Mononuclear cell (primary cell): ENCODE measurements at regions not wholly inside any gene's neighbourhood (a gene's known extent, or its start where the extent isn't known, plus 50 kb on each side); places are given as distances from the start of the nearest gene placed in this dataset.

Source experiments
- H3K27me3 ChIP-seq: 2 replicates; pipeline ENCODE4 v1.6.0; 2011; ENCODE audit warnings: low read length, control low read depth; ENCODE audit not compliant: insufficient read depth
- H3K4me1 ChIP-seq: 2 replicates; pipeline ENCODE4 v1.5.1; 2011; ENCODE audit warnings: mild to moderate bottlenecking, low read length, control low read depth; ENCODE audit not compliant: insufficient read depth
- H3K4me3 ChIP-seq: 2 replicates; pipeline ENCODE4 v1.5.1; 2011; ENCODE audit warnings: mild to moderate bottlenecking, low read length, moderate library complexity
- H3K9me3 ChIP-seq: 2 replicates; pipeline ENCODE4 v1.5.1; 2011; ENCODE audit warnings: low read depth, mild to moderate bottlenecking, control low read depth, low read length

DNA sequence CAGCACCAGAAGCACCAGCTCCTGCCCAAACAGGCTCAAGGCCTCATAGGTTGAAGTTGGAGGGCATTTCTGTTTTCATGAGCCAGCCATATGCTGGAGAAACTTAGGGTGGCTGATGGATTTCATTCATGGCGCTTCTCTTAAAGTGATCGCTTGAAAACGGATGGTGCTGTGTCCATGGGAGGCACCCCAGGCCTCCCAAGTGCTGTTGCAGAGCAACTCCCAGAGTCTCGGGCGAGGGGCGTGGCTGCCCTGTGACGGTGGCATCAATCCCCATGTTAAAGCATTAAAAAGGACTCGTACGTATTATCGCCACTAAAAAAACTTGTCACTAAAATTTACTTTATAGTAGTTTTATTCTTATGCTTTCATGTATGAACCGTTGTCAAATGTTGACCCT is 128.3 kb downstream of the MRPL36 start:
- Histone ChIP-seq H3K9me3 (no peaks in the 10 kb centered on the region), H3K4me3 (no peak overlapping the region), H3K4me1 (no peaks in the 10 kb centered on the region), H3K27me3 (peaks cover 30% of the 10 kb centered on the region)

DNA sequence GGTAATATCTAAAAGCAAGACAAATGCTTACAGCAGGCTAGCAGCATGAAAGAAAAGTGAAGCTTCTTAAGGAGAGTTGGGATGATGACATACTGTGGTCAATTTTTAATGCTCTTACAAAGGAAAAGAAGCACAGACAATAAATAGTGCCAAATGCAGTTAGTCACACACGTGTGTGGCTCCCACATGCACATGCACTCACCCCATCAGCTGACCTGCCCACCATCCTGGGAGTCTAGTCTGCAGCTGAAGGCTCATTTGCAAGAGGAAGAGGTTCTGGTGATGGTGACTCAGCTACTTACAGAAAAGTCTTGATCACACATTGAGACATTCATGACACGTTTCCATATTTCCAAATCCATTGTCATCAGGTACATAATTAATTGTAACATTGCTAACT is 129.3 kb downstream of the MRPL36 start:
- H3K27me3 ChIP-seq = peaks cover 40% of the 10 kb centered on the region
- no peaks in the 10 kb centered on the region for H3K9me3 ChIP-seq
- H3K4me1 ChIP-seq = no peaks in the 10 kb centered on the region
- no peak overlapping the region for H3K4me3 ChIP-seq

DNA sequence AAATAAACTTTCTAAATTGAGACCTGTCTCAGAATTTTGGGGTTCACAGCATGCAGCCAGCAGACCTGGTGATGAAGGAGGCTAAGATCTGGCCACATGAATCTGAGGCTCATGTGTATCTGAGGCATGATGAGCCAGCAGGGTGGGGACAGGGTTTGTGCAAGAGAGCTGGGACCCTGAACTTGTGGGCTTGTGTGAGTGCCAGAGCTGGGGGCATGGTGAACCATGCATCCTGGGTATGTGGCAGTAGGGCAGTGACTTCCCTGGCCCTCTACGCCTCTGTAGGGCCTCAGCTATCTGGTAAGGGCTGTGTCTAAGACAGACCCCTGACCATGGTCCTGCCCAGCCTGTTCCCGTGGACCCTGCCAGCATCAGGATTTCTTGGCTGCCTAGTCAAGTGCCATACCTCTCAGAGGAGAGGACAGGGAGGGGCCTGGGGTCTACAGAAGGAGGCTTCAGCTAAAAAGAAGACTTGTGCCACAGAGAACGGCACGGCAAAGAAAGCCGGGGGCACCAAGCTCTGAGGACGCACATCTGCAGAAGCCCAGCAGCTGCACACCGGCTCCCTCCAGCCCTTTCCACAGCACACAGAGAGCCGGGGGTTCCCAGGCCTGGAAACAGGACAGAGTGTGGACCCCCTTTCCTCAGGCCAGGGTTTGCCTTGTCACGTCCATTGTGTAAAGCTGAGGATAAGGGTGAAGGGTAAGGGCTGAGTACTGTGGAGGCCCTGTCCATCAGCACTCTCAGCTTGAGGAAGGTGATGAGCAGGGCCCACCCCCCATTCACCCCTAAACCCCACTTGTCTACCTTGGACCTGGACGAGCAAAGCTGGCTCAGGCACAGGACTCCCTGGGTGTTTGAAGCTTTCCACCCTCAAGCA is 130.1 kb downstream of the MRPL36 start:
- H3K4me3 ChIP-seq = no peak overlapping the region
- H3K9me3 ChIP-seq = no peaks in the 10 kb centered on the region
- no peaks in the 10 kb centered on the region for H3K4me1 ChIP-seq
- peaks cover 46% of the 10 kb centered on the region for H3K27me3 ChIP-seq

DNA sequence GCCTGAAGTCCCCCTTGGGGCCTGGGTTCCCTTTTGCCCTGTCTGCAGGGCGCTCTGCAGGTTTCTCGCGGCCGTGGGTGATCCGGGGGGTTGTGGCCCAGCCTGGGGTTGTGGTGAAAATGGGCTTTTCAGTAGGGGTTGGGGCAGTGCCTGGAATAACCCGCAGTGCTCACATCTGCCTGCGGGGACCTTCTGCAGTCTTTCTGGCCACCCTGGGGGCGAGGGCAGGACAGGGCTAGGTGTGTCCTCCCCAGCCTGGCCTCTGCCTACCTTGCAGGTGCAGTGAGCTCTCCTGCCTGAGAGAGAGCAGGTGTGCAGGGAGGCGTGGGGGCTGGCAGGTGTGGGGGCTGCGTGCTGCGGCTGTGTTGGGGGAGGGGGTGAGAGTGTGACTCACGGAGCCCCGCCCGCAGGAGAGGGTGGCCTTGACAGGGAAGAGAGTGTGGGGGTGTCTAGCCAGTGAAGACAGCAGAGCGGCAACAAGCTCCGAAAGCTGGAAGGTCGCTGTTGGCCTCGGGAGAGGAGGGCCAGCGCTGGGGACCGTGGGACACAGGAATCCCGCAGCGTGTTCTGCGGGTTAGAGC is 131.4 kb downstream of the MRPL36 start:
- no peaks in the 10 kb centered on the region for H3K4me1 ChIP-seq
- H3K27me3 ChIP-seq = peaks cover 48% of the 10 kb centered on the region
- no peaks in the 10 kb centered on the region for H3K9me3 ChIP-seq
- no peak overlapping the region for H3K4me3 ChIP-seq

DNA sequence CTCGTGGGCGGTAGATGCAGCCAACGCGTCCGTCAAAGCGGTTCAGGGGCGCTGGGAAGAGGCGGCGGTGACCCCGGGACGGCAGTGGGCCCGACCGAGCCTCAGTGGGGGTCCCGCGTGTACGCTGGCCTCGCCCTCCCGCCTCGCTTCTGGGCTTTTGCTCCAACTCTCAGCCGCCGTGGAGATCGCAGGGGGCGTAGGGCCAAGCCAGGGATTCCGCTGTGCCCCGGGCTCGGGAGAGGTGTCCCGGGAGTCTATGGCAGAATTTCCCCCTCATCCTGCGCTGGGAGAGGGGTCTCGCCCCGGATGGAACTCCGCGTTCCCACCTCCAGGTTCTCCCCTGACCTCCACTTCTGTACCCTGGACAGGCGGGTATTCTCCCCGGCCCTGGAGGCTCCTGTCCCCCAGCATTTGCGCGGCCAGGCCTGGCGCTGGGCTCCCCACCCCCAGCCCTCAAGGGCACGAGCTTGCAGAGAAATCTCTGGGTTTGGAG is 131.9 kb downstream of the MRPL36 start:
- no peaks in the 10 kb centered on the region for H3K4me1 ChIP-seq
- H3K27me3 ChIP-seq = peaks cover 42% of the 10 kb centered on the region
- no peak overlapping the region for H3K4me3 ChIP-seq
- H3K9me3 ChIP-seq = no peaks in the 10 kb centered on the region

DNA sequence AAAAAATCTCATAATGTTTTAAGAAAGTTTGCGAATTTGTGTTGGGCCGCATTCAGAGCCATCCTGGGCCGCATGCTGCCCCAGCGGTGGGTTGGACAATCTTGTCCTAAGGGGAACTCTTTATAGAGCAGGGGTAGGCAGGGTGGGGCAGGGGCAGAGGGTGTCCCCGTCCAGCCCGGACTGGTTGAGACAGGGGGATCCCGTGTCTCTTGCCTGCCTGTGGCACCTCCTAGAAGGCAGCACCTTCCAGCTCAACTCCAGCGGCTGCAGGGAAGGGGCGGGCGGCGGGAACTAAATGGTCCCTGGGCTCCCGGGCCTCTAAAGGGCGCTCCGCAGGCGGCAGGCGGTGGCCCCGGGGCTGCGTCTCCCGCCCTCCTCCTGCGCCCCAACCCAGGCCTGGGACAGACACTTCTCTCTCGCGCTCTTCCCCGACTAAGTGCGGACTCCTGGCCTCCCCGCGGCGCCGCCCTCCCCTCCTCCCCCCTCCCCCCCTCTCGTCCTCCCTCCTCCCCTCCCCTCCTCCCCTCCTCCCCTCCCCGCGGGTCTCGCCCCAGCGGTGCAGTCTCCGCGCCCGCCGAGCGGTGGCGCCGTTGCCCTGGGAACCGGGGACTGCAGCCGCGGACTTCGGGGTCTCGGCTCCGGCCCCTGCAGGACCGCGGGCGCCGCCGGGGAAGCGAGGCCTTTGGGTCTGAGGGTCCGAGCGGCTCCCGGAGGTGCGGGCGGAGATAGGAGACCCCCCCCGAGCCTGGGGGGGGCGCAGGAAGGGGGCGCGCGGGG is 132.6 kb downstream of the MRPL36 start:
- Histone ChIP-seq H3K4me1 (no peaks in the 10 kb centered on the region), H3K27me3 (peaks cover 38% of the 10 kb centered on the region), H3K9me3 (no peaks in the 10 kb centered on the region), H3K4me3 (no peak overlapping the region)

DNA sequence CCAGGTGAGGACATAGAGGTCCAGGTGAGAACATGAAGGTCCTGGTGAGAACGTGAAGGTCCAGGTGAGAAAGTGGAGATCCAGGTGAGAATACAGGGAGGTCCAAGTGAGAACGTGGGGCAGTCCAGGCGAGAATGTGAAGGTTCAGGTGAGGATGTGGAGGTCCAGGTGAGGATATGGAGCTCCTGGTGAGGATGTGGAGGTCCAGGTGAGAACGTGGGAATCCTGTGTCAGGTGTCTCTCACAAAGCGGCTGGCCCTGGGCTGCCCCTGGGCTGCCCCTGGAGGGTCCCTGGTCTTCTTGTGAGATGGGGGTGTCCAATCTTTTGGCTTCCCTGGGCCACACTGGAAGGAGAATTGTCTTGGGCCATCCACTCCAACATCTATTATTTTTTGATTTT is 133.4 kb downstream of the MRPL36 start:
- Histone ChIP-seq H3K9me3 (no peaks in the 10 kb centered on the region), H3K27me3 (peaks cover 38% of the 10 kb centered on the region), H3K4me1 (no peaks in the 10 kb centered on the region), H3K4me3 (no peak overlapping the region)

DNA sequence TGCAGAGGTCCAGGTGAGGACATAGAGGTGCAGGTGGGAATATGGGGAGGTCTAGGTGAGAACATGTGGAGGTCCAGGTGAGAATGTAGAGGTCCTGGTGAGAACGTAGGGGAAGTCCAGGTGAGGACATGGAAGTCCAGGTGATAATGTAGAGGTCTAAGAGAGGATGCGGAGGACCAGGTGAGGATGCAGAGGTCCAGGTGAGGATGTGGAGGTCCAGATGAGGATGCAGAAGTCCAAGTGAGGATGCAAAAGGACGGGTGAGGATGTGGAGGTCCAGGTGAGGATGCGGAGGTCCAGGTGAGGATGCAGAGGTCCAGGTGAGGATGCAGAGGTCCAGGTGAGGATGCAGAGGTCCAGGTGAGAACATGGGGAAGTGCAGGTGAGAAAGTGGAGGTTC is 133.8 kb downstream of the MRPL36 start:
- no peaks in the 10 kb centered on the region for H3K9me3 ChIP-seq
- H3K4me3 ChIP-seq = no peak overlapping the region
- H3K4me1 ChIP-seq = no peaks in the 10 kb centered on the region
- H3K27me3 ChIP-seq = peaks cover 38% of the 10 kb centered on the region

DNA sequence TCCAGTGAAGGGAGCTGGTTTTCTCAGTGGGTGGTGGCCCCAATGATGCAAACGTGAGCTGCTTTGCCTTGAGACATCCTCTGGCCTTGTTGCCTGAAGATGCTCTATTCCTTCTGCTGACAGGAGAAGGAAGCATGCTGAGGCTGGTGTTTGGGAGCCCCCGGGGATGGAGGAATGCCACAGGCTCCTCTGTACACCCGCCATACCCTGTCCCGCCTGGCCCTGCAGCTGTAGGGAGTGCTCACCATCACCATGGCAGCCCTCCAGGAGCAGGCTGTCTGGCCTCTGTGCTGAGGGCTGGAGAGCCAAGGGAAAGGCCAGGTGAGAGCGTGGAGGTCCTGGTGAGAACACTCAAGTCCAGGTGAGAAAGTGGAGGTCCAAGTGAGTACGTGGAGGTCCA is 134.4 kb downstream of the MRPL36 start:
- Histone ChIP-seq H3K4me1 (no peaks in the 10 kb centered on the region), H3K27me3 (peaks cover 38% of the 10 kb centered on the region), H3K9me3 (no peaks in the 10 kb centered on the region), H3K4me3 (no peak overlapping the region)

DNA sequence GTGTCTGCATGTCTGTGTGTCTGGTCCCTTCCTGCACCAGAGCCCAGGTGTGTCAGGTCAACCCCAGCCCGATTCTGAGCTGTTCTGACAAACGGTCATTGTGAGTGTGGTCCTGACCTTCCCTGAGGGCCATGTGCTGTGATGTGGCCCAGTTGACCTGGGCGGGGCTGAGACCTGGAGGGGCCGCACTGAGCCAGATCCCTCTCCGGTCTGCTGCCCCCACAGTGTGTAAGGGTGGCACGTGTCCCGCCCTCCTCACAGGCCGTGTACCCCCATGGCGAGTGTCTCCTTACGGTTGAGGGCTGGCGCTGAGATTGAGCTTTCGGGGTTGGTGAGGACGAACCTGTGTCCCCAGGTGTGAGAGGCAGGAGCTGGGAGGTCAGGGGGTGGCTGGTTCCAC is 136.5 kb downstream of the MRPL36 start:
- Histone ChIP-seq H3K4me3 (no peak overlapping the region), H3K27me3 (peaks cover 32% of the 10 kb centered on the region), H3K9me3 (no peaks in the 10 kb centered on the region), H3K4me1 (no peaks in the 10 kb centered on the region)

DNA sequence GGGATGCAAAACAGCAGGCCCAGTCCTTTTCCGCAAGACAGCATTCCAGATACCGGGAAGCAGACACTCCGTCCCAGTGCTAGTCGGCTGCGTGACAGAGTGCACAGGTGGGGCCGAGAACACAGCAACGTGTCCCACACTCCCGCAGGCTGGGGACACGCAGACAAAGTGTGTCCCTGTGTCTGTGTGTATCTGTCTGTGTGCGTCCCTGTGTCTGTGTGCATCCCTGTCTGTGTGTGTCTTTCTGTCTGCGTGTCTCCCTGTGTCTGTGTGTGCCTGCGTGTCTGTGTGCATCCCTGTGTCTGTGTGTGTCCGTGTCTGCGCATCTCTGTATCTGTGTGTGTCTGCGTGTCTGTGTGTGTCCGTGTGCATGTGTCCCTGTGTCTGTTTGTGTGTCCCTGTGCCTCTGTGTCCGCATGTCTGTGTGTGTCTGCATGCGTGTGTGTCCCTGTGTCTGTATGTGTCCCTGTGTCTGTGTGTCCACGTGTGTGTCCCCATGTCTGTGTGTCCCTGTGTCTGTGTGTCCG is 137.0 kb downstream of the MRPL36 start:
- no peak overlapping the region for H3K4me3 ChIP-seq
- H3K27me3 ChIP-seq = peaks cover 27% of the 10 kb centered on the region
- H3K9me3 ChIP-seq = no peaks in the 10 kb centered on the region
- no peaks in the 10 kb centered on the region for H3K4me1 ChIP-seq

DNA sequence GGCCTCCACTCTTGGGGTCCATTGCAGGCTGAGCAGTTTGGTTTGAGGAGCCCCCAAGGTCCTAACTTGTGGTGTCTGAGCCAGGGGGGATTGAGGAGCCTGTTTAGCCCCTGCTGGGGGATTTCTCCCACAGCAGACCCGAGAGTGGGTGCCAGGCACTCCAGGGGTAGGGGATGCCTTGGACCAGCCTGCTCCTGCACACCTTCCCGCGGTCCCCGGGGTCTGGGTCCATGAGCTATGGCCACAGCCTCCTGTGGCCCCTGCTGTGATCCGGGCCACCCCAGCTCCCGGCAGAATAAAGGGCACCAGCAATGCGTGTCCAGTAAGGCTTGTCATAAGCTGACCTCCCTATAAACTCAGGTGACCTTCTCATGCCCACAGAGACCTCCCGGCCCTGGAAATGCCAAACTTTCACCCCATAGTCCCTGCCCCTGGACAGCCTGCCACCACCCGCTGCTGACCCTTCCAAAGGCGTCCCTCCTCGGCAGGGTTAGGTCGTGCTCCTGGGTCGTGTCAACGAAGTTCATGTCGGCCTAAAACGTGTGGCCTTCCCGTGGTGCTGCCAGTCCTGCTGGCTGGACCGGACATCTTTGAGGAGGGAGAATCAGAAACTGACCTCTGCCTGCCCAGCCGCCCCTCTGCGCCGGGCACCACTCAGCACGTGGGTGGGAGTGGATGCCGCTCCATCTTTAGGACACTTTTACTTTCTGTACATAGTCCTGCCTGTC is 137.6 kb downstream of the MRPL36 start:
- H3K9me3 ChIP-seq = no peaks in the 10 kb centered on the region
- H3K4me3 ChIP-seq = no peak overlapping the region
- H3K27me3 ChIP-seq = peaks cover 26% of the 10 kb centered on the region
- H3K4me1 ChIP-seq = no peaks in the 10 kb centered on the region

DNA sequence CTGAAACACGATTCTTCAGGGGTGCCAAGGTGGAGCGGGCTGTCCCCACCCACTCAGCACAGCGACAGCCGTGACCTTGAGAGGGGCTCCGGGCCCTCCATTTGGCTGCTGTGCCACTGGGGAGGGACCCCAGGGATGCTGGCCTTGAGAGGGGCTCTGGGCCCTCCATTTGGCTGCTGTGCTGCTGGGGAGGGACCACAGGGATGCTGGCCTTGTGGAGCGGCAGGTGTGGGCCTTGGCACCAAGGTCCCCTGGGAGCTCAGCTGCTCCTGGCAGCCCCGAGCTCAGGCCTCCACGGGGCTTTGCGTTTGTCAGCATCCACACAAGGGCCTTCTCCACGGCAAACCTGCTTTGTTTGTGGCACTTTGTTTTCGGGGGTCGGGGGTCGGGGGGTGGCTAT is 137.6 kb upstream of the LPCAT1 start:
- H3K4me1 ChIP-seq = no peaks in the 10 kb centered on the region
- H3K4me3 ChIP-seq = no peak overlapping the region
- H3K27me3 ChIP-seq = peaks cover 20% of the 10 kb centered on the region
- no peaks in the 10 kb centered on the region for H3K9me3 ChIP-seq

DNA sequence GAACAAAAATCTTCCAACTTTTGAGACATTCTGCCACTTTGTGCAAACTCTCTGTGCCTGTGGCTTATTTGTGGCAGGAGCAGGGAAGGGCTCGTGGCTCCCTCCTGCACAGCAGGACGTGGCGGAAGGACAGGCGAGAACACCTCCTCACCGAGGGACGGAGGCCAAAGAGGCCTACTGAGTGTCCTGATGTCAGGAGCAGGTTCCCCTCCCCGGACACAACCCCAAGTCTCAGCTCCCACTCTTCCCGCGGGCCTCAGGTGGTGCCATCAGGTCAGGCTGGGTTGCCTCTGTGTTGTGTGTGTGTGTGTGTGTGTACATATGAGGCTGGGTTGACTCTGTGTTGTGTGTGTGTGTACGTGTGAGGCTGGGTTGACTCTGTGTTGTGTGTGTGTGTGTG is 136.8 kb upstream of the LPCAT1 start:
- Histone ChIP-seq H3K4me3 (no peak overlapping the region), H3K9me3 (no peaks in the 10 kb centered on the region), H3K4me1 (no peaks in the 10 kb centered on the region), H3K27me3 (peaks cover 12% of the 10 kb centered on the region)
